ENCODE measurements at regions not wholly inside any gene's neighbourhood (a gene's known extent, or its start where the extent isn't known, plus 50 kb on each side); places are given as distances from the start of the nearest gene placed in this dataset.
"Not testable (repeated sequence)": the region's sequence is repeated elsewhere in the genome, so short reads cannot be mapped to it uniquely, and the experiment has no call there.

GRCh38 chr2:75871762-75872614 is 161.3 kb upstream of the GCFC2 start:
- intact Hi-C loops (cut with DNase I); DNase-seq: not testable (repeated sequence)

- DNase-seq, result no peak
- intact Hi-C loops (cut with DNase I), result no loop called here
These were observed 160.0 kb upstream of the GCFC2 start for GRCh38 chr2:75870651-75871137.

- intact Hi-C loops (cut with DNase I), result no loop called here
- no peak for DNase-seq
These were observed 159.4 kb upstream of the GCFC2 start for GRCh38 chr2:75870133-75870532.

- no peak for DNase-seq
- intact Hi-C loops (cut with DNase I), result no loop called here
These were observed 155.0 kb upstream of the GCFC2 start for GRCh38 chr2:75865702-75866101.

GRCh38 chr2:75865083-75865482 is 154.4 kb upstream of the GCFC2 start:
- intact Hi-C loops (cut with DNase I), result no loop called here
- no peak for DNase-seq

GRCh38 chr2:75862547-75862946 is 151.8 kb upstream of the GCFC2 start:
- intact Hi-C loops (cut with DNase I), result no loop called here
- no peak for DNase-seq

- DNase-seq, result no peak
- intact Hi-C loops (cut with DNase I), result no loop called here
These were observed 142.7 kb upstream of the GCFC2 start for GRCh38 chr2:75853436-75853835.

GRCh38 chr2:75852639-75853038 is 141.9 kb upstream of the GCFC2 start:
- no peak for DNase-seq

GRCh38 chr2:75846683-75847190 is 136.0 kb upstream of the GCFC2 start:
- DNase-seq, result no peak
- intact Hi-C loops (cut with DNase I), result no loop called here

More at GRCh38 chr2:75852639-75853038, 141.9 kb upstream of the GCFC2 start:
- intact Hi-C loops (cut with DNase I), result no loop called here

- intact Hi-C loops (cut with DNase I), result no loop called here
- no peak for DNase-seq
These were observed 133.9 kb upstream of the GCFC2 start for GRCh38 chr2:75844651-75845050.

GRCh38 chr2:75834588-75834987 is 123.9 kb upstream of the GCFC2 start:
- DNase-seq; intact Hi-C loops (cut with DNase I): not testable (repeated sequence)

- intact Hi-C loops (cut with DNase I), result no loop called here
- DNase-seq, result no peak
These were observed 122.7 kb upstream of the GCFC2 start for GRCh38 chr2:75833386-75833785.

GRCh38 chr2:75828826-75829225 is 118.1 kb upstream of the GCFC2 start:
- intact Hi-C loops (cut with DNase I), result no loop called here
- no peak for DNase-seq

- DNase-seq; intact Hi-C loops (cut with DNase I): not testable (repeated sequence)
These were observed 112.8 kb upstream of the GCFC2 start for GRCh38 chr2:75823515-75823914.

GRCh38 chr2:75822336-75822735 is 111.6 kb upstream of the GCFC2 start:
- intact Hi-C loops (cut with DNase I), result no loop called here
- no peak for DNase-seq

GRCh38 chr2:75820693-75821092 is 110.0 kb upstream of the GCFC2 start:
- intact Hi-C loops (cut with DNase I), result no loop called here
- DNase-seq, result no peak

- intact Hi-C loops (cut with DNase I), result no loop called here
These were observed 100.1 kb upstream of the GCFC2 start for GRCh38 chr2:75810611-75811330.

GRCh38 chr2:75808793-75809535 is 98.2 kb upstream of the GCFC2 start:
- intact Hi-C loops (cut with DNase I), result no loop called here
- DNase-seq, result no peak

More at GRCh38 chr2:75810611-75811330, 100.1 kb upstream of the GCFC2 start:
- DNase-seq, result no peak

GRCh38 chr2:75807992-75808391 is 97.3 kb upstream of the GCFC2 start:
- DNase-seq, result no peak
- intact Hi-C loops (cut with DNase I), result no loop called here

All from head of caudate nucleus (tissue), 42 donors.